ENCODE measurements at regions not wholly inside any gene's neighbourhood (a gene's known extent, or its start where the extent isn't known, plus 50 kb on each side); places are given as distances from the start of the nearest gene placed in this dataset.

- TF ChIP-seq POLR2AphosphoS5 (IDR thresholded peaks at IDR 0.05; ENCODE audit: low read depth, low read length): no peak
- TF ChIP-seq TAF1 (IDR thresholded peaks at IDR 0.05; ENCODE audit: low read depth, low read length): no peak
These were observed 221.8 kb downstream of the SPP2 start for GRCh38 chr2:234272069-234272850.
